C4-2B (cell line): ENCODE measurements at regions not wholly inside any gene's neighbourhood (a gene's known extent, or its start where the extent isn't known, plus 50 kb on each side); places are given as distances from the start of the nearest gene placed in this dataset.

ENCODE experiments used
- ZFX ChIP-seq: fragments of 450-650 bp; IDR thresholded peaks from 2 replicates; pipeline ENCODE4 v1.6.1; 2017
- TF ChIP-seq, protein P1 (sequence below): fragments of 450-650 bp; conservative IDR thresholded peaks from 2 replicates; pipeline ENCODE4 v1.5.1; 2017; ENCODE audit warnings: mild to moderate bottlenecking

DNA sequence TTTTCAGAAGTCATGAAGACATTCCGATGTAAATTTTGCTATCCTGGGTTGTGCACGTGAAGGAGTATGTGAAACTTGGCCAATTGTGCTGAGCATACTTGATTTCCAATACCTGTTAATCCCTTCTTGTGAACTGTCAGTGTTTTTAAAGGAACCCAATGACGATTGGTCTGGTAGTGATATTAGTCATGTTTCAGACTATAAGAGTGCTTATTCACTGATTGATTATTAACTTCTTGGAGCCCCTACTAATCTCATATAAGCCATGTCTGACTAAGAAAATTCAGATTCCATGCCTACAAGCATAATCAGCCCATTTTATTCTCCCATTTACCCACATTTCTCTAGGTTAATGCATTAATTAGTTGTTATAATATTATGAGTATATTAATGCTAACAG lies 330.8 kb upstream of the MTNR1B start:
- TF ChIP-seq, protein P1, sequence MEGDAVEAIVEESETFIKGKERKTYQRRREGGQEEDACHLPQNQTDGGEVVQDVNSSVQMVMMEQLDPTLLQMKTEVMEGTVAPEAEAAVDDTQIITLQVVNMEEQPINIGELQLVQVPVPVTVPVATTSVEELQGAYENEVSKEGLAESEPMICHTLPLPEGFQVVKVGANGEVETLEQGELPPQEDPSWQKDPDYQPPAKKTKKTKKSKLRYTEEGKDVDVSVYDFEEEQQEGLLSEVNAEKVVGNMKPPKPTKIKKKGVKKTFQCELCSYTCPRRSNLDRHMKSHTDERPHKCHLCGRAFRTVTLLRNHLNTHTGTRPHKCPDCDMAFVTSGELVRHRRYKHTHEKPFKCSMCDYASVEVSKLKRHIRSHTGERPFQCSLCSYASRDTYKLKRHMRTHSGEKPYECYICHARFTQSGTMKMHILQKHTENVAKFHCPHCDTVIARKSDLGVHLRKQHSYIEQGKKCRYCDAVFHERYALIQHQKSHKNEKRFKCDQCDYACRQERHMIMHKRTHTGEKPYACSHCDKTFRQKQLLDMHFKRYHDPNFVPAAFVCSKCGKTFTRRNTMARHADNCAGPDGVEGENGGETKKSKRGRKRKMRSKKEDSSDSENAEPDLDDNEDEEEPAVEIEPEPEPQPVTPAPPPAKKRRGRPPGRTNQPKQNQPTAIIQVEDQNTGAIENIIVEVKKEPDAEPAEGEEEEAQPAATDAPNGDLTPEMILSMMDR: no peak
- no peak for TF ChIP-seq ZFX
